GM23338 (cell line): ENCODE measurements at regions not wholly inside any gene's neighbourhood (a gene's known extent, or its start where the extent isn't known, plus 50 kb on each side); places are given as distances from the start of the nearest gene placed in this dataset.

ENCODE experiments used
- ATAC-seq: fragments of 200-7000 bp; cut with Tn5 transposase; 3 replicates; pipeline ENCODE4 v1.9.1; 2020
- DNase-seq: peaks from one replicate; pipeline ENCODE4 v3.0.0-alpha.2; 2015; ENCODE audit warnings: low spot score
- H2AFZ ChIP-seq: fragments of 200-600 bp; sonication (generic); 2 replicates; pipeline ENCODE4 v1.8.0; 2016; ENCODE audit warnings: antibody characterized with exemption, mild to moderate bottlenecking, moderate library complexity
- H3F3A ChIP-seq: fragments of 200-600 bp; sonication (generic); replicated peaks from 2 replicates; pipeline ENCODE4 v1.8.0; 2017; ENCODE audit warnings: antibody characterized with exemption, mixed run types, low read depth
- H3K27ac ChIP-seq: fragments of 200-600 bp; sonication (generic); 2 replicates; pipeline ENCODE4 v1.6.1; 2016; ENCODE audit warnings: low read depth
- H3K27me3 ChIP-seq: fragments of 200-600 bp; sonication (generic); 2 replicates; pipeline ENCODE4 v1.8.0; 2016; ENCODE audit warnings: mild to moderate bottlenecking, mixed run types, moderate library complexity; ENCODE audit not compliant: insufficient read depth
- H3K36me3 ChIP-seq: fragments of 200-600 bp; sonication (generic); 2 replicates; pipeline ENCODE4 v1.8.0; 2016; ENCODE audit warnings: mild to moderate bottlenecking; ENCODE audit not compliant: insufficient read depth
- H3K4me1 ChIP-seq: fragments of 200-600 bp; sonication (generic); 2 replicates; pipeline ENCODE4 v1.8.0; 2016; ENCODE audit warnings: mild to moderate bottlenecking, moderate library complexity; ENCODE audit not compliant: insufficient read depth
- H3K4me2 ChIP-seq: fragments of 200-600 bp; sonication (generic); 2 replicates; pipeline ENCODE4 v1.7.1; 2017; ENCODE audit warnings: mixed run types
- H3K4me3 ChIP-seq: fragments of 200-600 bp; sonication (generic); 2 replicates; pipeline ENCODE4 v1.6.1; 2016; ENCODE audit warnings: mixed run types
- H3K79me2 ChIP-seq: fragments of 200-600 bp; sonication (generic); replicated peaks from 2 replicates; pipeline ENCODE4 v1.8.0; 2017; ENCODE audit warnings: mild to moderate bottlenecking; ENCODE audit not compliant: insufficient read depth
- H3K9me2 ChIP-seq: fragments of 200-600 bp; sonication (generic); 2 replicates; pipeline ENCODE4 v1.8.0; 2017; ENCODE audit not compliant: insufficient read depth
- H4K20me1 ChIP-seq: fragments of 200-600 bp; sonication (generic); replicated peaks from 2 replicates; pipeline ENCODE4 v1.8.0; 2017; ENCODE audit warnings: mild to moderate bottlenecking; ENCODE audit not compliant: insufficient read depth
- H3K27ac Mint-ChIP-seq: 2 replicates; pipeline ENCODE4 v1.8.0; 2020; ENCODE audit warnings: inconsistent platforms, mild to moderate bottlenecking, moderate library complexity, mixed read lengths
- H3K27me3 Mint-ChIP-seq: 3 replicates; pipeline ENCODE4 v1.8.0; 2022; ENCODE audit warnings: low read depth, mild to moderate bottlenecking, moderate library complexity, mixed read lengths, inconsistent platforms; ENCODE audit not compliant: insufficient read depth, poor library complexity
- H3K36me3 Mint-ChIP-seq: 3 replicates; pipeline ENCODE4 v1.8.0; 2021; ENCODE audit warnings: low read depth, mild to moderate bottlenecking, inconsistent platforms, moderate library complexity, mixed read lengths
- H3K4me1 Mint-ChIP-seq: 3 replicates; pipeline ENCODE4 v1.8.0; 2020; ENCODE audit warnings: mild to moderate bottlenecking, inconsistent platforms, mixed read lengths
- H3K4me3 Mint-ChIP-seq: 3 replicates; pipeline ENCODE4 v1.8.0; 2021; ENCODE audit warnings: moderate library complexity, mild to moderate bottlenecking, inconsistent platforms, mixed read lengths
- H3K9me3 Mint-ChIP-seq: 3 replicates; pipeline ENCODE4 v1.8.0; 2020; ENCODE audit warnings: moderate library complexity, mild to moderate bottlenecking, inconsistent platforms, mixed read lengths
- CREB1 ChIP-seq: fragments of 250-450 bp; sonication (Bioruptor Pico); IDR thresholded peaks from 2 replicates; pipeline ENCODE4 v1.5.0; 2020; ENCODE audit warnings: low read depth, mild to moderate bottlenecking, moderate library complexity
- JUNB ChIP-seq: IDR thresholded peaks from one replicate; pipeline ENCODE4 v1.6.1; 2016; ENCODE audit warnings: antibody characterized with exemption; ENCODE audit not compliant: unreplicated experiment
- POLR2AphosphoS5 ChIP-seq: IDR thresholded peaks from 2 replicates; pipeline ENCODE4 v1.6.1; 2016; ENCODE audit warnings: antibody characterized with exemption, low read depth
- STAT1 ChIP-seq: IDR thresholded peaks from one replicate; pipeline ENCODE4 v1.6.1; 2016; ENCODE audit warnings: antibody characterized with exemption; ENCODE audit not compliant: unreplicated experiment
- TF ChIP-seq, protein P1 (sequence below): fragments of 250-450 bp; sonication (Bioruptor Pico); IDR thresholded peaks from 2 replicates; pipeline ENCODE4 v1.5.0; 2020; ENCODE audit warnings: mild to moderate bottlenecking, moderate library complexity

DNA sequence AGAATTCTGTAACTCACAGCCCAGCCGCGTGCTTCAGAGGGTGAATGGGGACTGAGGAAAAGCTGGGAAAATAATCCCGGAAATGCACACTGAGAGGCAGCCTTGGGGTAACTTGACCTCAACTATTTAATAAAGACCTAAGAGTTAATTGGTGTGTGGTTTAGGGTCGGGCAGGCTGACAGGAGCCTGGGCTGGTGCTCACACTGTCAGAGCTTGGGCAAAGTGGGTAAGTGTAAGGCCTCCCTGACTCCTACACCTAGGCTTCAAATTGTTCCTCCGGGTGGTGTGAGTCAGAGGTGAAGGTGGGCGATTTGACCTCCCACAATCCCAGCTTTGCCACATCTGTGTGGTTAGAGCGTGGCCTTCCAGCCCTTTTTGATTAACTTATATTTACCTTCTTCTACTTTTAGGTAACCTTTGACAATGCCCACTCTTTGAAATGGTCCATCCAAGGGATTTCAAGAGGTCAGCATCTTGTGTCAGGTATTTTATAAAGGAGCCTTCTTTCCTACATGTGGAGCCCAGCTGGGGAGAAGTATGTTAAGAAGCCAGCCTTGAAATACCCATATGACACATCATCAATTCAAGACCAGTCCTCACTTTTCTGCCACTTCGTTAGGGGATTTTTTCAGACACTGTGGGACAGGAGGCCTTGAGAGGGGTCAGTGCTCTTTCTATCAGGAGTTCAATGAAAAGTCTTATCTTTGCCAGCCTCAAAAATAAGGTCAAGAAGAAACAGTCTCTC lies 114.2 kb downstream of the NUFIP1 start:
- DNase-seq (no peak), ATAC-seq (no peak)
- H3K4me3 Mint-ChIP-seq: no peak overlapping the region
- H3K27ac Mint-ChIP-seq: no peak overlapping the region
- Histone ChIP-seq H3K27ac (no peak overlapping the region), H3K27me3 (no peaks in the 10 kb centered on the region), H4K20me1 (no peaks in the 10 kb centered on the region), H3F3A (no peaks in the 10 kb centered on the region), H3K4me2 (no peak overlapping the region), H3K4me1 (no peaks in the 10 kb centered on the region), H3K9me2 (no peaks in the 10 kb centered on the region), H3K79me2 (no peaks in the 10 kb centered on the region), H2AFZ (peak overlapping the region; percentile 69; the same call in 1 of the 2 replicates), H3K36me3 (no peaks in the 10 kb centered on the region), H3K4me3 (no peak overlapping the region)
- TF ChIP-seq, protein P1, sequence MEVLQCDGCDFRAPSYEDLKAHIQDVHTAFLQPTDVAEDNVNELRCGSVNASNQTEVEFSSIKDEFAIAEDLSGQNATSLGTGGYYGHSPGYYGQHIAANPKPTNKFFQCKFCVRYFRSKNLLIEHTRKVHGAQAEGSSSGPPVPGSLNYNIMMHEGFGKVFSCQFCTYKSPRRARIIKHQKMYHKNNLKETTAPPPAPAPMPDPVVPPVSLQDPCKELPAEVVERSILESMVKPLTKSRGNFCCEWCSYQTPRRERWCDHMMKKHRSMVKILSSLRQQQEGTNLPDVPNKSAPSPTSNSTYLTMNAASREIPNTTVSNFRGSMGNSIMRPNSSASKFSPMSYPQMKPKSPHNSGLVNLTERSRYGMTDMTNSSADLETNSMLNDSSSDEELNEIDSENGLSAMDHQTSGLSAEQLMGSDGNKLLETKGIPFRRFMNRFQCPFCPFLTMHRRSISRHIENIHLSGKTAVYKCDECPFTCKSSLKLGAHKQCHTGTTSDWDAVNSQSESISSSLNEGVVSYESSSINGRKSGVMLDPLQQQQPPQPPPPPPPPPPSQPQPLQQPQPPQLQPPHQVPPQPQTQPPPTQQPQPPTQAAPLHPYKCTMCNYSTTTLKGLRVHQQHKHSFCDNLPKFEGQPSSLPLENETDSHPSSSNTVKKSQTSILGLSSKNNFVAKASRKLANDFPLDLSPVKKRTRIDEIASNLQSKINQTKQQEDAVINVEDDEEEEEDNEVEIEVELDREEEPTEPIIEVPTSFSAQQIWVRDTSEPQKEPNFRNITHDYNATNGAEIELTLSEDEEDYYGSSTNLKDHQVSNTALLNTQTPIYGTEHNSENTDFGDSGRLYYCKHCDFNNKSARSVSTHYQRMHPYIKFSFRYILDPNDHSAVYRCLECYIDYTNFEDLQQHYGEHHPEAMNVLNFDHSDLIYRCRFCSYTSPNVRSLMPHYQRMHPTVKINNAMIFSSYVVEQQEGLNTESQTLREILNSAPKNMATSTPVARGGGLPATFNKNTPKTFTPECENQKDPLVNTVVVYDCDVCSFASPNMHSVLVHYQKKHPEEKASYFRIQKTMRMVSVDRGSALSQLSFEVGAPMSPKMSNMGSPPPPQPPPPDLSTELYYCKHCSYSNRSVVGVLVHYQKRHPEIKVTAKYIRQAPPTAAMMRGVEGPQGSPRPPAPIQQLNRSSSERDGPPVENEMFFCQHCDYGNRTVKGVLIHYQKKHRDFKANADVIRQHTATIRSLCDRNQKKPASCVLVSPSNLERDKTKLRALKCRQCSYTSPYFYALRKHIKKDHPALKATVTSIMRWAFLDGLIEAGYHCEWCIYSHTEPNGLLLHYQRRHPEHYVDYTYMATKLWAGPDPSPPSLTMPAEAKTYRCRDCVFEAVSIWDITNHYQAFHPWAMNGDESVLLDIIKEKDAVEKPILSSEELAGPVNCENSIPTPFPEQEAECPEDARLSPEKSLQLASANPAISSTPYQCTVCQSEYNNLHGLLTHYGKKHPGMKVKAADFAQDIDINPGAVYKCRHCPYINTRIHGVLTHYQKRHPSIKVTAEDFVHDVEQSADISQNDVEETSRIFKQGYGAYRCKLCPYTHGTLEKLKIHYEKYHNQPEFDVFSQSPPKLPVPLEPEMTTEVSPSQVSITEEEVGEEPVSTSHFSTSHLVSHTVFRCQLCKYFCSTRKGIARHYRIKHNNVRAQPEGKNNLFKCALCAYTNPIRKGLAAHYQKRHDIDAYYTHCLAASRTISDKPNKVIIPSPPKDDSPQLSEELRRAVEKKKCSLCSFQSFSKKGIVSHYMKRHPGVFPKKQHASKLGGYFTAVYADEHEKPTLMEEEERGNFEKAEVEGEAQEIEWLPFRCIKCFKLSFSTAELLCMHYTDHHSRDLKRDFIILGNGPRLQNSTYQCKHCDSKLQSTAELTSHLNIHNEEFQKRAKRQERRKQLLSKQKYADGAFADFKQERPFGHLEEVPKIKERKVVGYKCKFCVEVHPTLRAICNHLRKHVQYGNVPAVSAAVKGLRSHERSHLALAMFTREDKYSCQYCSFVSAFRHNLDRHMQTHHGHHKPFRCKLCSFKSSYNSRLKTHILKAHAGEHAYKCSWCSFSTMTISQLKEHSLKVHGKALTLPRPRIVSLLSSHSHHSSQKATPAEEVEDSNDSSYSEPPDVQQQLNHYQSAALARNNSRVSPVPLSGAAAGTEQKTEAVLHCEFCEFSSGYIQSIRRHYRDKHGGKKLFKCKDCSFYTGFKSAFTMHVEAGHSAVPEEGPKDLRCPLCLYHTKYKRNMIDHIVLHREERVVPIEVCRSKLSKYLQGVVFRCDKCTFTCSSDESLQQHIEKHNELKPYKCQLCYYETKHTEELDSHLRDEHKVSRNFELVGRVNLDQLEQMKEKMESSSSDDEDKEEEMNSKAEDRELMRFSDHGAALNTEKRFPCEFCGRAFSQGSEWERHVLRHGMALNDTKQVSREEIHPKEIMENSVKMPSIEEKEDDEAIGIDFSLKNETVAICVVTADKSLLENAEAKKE (CRISPR knock-in tag): no peak
- TF ChIP-seq JUNB (no peak), POLR2AphosphoS5 (no peak), STAT1 (no peak)
- peaks cover 6% of the 10 kb centered on the region for H3K9me3 Mint-ChIP-seq
- no peaks in the 10 kb centered on the region for H3K27me3 Mint-ChIP-seq
- peaks cover 6% of the 10 kb centered on the region for H3K36me3 Mint-ChIP-seq
- no peaks in the 10 kb centered on the region; the same call in 2 of the 3 replicates for H3K4me1 Mint-ChIP-seq

DNA sequence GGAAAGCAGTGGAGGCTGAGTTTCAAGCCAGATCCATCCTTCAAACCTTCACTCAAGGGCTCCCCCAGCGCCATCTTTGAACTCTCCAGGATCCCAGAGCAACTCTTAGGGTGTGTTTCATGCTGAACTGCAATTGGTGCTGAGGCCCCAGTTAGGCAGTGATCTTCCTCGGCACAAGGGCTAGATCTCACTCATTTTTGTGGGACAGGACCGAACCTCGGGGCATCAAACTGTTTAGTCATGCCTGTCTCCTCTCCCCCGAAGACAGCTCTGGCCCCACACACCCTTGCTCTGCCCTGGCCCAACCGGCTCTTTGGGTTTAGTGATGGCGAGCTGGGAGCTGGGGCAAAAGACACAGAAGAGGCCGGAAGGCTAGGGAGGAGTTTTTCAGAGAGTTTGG lies 115.1 kb downstream of the NUFIP1 start:
- peak overlapping the region; percentile 63; the same call in 1 of the 2 replicates for H2AFZ ChIP-seq
- ATAC-seq (no peak), DNase-seq (no peak)
- Mint-ChIP-seq H3K27me3 (no peaks in the 10 kb centered on the region), H3K36me3 (peaks cover 6% of the 10 kb centered on the region), H3K4me3 (no peak overlapping the region), H3K27ac (no peak overlapping the region), H3K4me1 (no peaks in the 10 kb centered on the region; the same call in 2 of the 3 replicates), H3K9me3 (peaks cover 6% of the 10 kb centered on the region)
- no peaks in the 10 kb centered on the region for H3K79me2 ChIP-seq
- H3K36me3 ChIP-seq: no peaks in the 10 kb centered on the region
- no peaks in the 10 kb centered on the region for H3F3A ChIP-seq
- no peaks in the 10 kb centered on the region for H3K27me3 ChIP-seq
- H3K9me2 ChIP-seq: no peaks in the 10 kb centered on the region
- no peak overlapping the region for H3K4me2 ChIP-seq
- no peak overlapping the region for H3K4me3 ChIP-seq
- no peaks in the 10 kb centered on the region for H4K20me1 ChIP-seq
- no peak for TF ChIP-seq CREB1 (CRISPR knock-in tag)
- TF ChIP-seq STAT1: no peak
- no peaks in the 10 kb centered on the region for H3K4me1 ChIP-seq
- H3K27ac ChIP-seq: no peak overlapping the region
